Hepatocyte (in vitro differentiated cells): ENCODE measurements at regions not wholly inside any gene's neighbourhood (a gene's known extent, or its start where the extent isn't known, plus 50 kb on each side); places are given as distances from the start of the nearest gene placed in this dataset.

ENCODE experiments used
- DNase-seq: peaks from one replicate; pipeline ENCODE4 v3.0.0-alpha.2; 2016; ENCODE audit warnings: low spot score
- H2AFZ ChIP-seq: fragments of 200-600 bp; sonication (generic); 2 replicates; pipeline ENCODE4 v1.6.0; 2016; ENCODE audit warnings: antibody characterized with exemption, mild to moderate bottlenecking
- H3K27ac ChIP-seq: fragments of 200-600 bp; sonication (generic); 2 replicates; pipeline ENCODE4 v1.5.1; 2016; ENCODE audit warnings: mild to moderate bottlenecking
- H3K27me3 ChIP-seq: fragments of 200-600 bp; sonication (generic); 2 replicates; pipeline ENCODE4 v1.6.1; 2016
- H3K36me3 ChIP-seq: fragments of 200-600 bp; sonication (generic); replicated peaks from 2 replicates; pipeline ENCODE4 v1.5.1; 2016; ENCODE audit warnings: low read depth; ENCODE audit not compliant: insufficient read depth
- H3K4me1 ChIP-seq: fragments of 200-600 bp; sonication (generic); 2 replicates; pipeline ENCODE4 v1.5.1; 2016; ENCODE audit warnings: mild to moderate bottlenecking, moderate library complexity; ENCODE audit not compliant: insufficient read depth
- H3K4me2 ChIP-seq: fragments of 200-600 bp; sonication (generic); 2 replicates; pipeline ENCODE4 v1.6.0; 2016
- H3K4me3 ChIP-seq: fragments of 200-600 bp; sonication (generic); 2 replicates; pipeline ENCODE4 v1.5.1; 2016; ENCODE audit warnings: mild to moderate bottlenecking
- H3K79me2 ChIP-seq: fragments of 200-600 bp; sonication (generic); 2 replicates; pipeline ENCODE4 v1.6.0; 2017; ENCODE audit warnings: mild to moderate bottlenecking
- H3K9me2 ChIP-seq: fragments of 200-600 bp; sonication (generic); replicated peaks from 2 replicates; pipeline ENCODE4 v1.6.0; 2017; ENCODE audit warnings: mild to moderate bottlenecking; ENCODE audit not compliant: insufficient read depth
- H3K9me3 ChIP-seq: fragments of 200-600 bp; sonication (generic); 2 replicates; pipeline ENCODE4 v1.5.1; 2016; ENCODE audit warnings: low read depth, mild to moderate bottlenecking
- H4K20me1 ChIP-seq: fragments of 200-600 bp; sonication (generic); 2 replicates; pipeline ENCODE4 v1.6.0; 2016; ENCODE audit warnings: mild to moderate bottlenecking; ENCODE audit not compliant: insufficient read depth, poor library complexity, severe bottlenecking
- CTCF ChIP-seq: fragments of 200-600 bp; sonication (generic); IDR thresholded peaks from 2 replicates; pipeline ENCODE4 v1.5.1; 2016; ENCODE audit warnings: antibody characterized with exemption, mild to moderate bottlenecking; ENCODE audit not compliant: poor library complexity
- EZH2 ChIP-seq: fragments of 200-600 bp; sonication (generic); IDR thresholded peaks from 2 replicates; pipeline ENCODE4 v1.6.1; 2016; ENCODE audit warnings: antibody characterized with exemption, mild to moderate bottlenecking, borderline replicate concordance
- EZH2phosphoT487 ChIP-seq: fragments of 200-600 bp; sonication (generic); IDR thresholded peaks from one replicate; pipeline ENCODE4 v1.6.1; 2018; ENCODE audit warnings: antibody characterized with exemption, mild to moderate bottlenecking, low read depth, moderate library complexity; ENCODE audit not compliant: unreplicated experiment, severe bottlenecking
- WGBS: methylation state at CpG from one replicate; pipeline ENCODE4 v1.1.6; 2016; ENCODE audit warnings: low lambda C conversion rate; ENCODE audit errors: missing lambda C conversion rate; 5-methylcytosine and 5-hydroxymethylcytosine counted together

GRCh38 chr6:27026361-27026760 lies 221.1 kb upstream of the PRSS16 start:
- Histone ChIP-seq H3K4me1 (no peaks in the 10 kb centered on the region), H3K9me2 (no peaks in the 10 kb centered on the region), H3K79me2 (no peaks in the 10 kb centered on the region), H4K20me1 (no peaks in the 10 kb centered on the region), H3K4me3 (no peak overlapping the region), H2AFZ (no peak overlapping the region), H3K9me3 (no peaks in the 10 kb centered on the region), H3K36me3 (no peaks in the 10 kb centered on the region), H3K27me3 (no peaks in the 10 kb centered on the region), H3K4me2 (no peak overlapping the region), H3K27ac (no peak overlapping the region)
- DNase-seq: no peak
- TF ChIP-seq EZH2phosphoT487: no peak
- TF ChIP-seq EZH2: no peak
- no peak for TF ChIP-seq CTCF
- 84% methylated on average over 1 of the region's 1 CpG for WGBS

- Histone ChIP-seq H3K9me2 (no peaks in the 10 kb centered on the region), H3K4me2 (no peak overlapping the region), H2AFZ (no peak overlapping the region), H3K27ac (no peak overlapping the region), H3K36me3 (no peaks in the 10 kb centered on the region), H4K20me1 (no peaks in the 10 kb centered on the region), H3K79me2 (no peaks in the 10 kb centered on the region), H3K9me3 (no peaks in the 10 kb centered on the region), H3K4me3 (no peak overlapping the region), H3K4me1 (no peaks in the 10 kb centered on the region), H3K27me3 (no peaks in the 10 kb centered on the region)
- DNase-seq: no peak
- WGBS: 96% methylated on average over 1 of the region's 1 CpG
- no peak for TF ChIP-seq EZH2
- TF ChIP-seq EZH2phosphoT487: no peak
- no peak for TF ChIP-seq CTCF
These were observed 216.2 kb upstream of the PRSS16 start for GRCh38 chr6:27031302-27031701.

- TF ChIP-seq EZH2phosphoT487: no peak
- TF ChIP-seq CTCF: no peak
- TF ChIP-seq EZH2: no peak
- Histone ChIP-seq H3K4me1 (no peaks in the 10 kb centered on the region), H3K27ac (no peak overlapping the region), H2AFZ (no peak overlapping the region), H3K27me3 (no peaks in the 10 kb centered on the region), H3K4me3 (no peak overlapping the region), H3K9me3 (no peaks in the 10 kb centered on the region), H3K36me3 (no peaks in the 10 kb centered on the region), H3K79me2 (no peaks in the 10 kb centered on the region), H4K20me1 (no peaks in the 10 kb centered on the region), H3K4me2 (no peak overlapping the region), H3K9me2 (no peaks in the 10 kb centered on the region)
- DNase-seq: no peak
These were observed 209.0 kb upstream of the PRSS16 start for GRCh38 chr6:27038498-27038897.

GRCh38 chr6:27040244-27041042 lies 207.1 kb upstream of the PRSS16 start:
- 66% methylated on average over 7 of the region's 7 CpGs for WGBS
- Histone ChIP-seq H3K9me3 (no peaks in the 10 kb centered on the region), H3K4me1 (no peaks in the 10 kb centered on the region), H3K4me2 (no peak overlapping the region), H3K27me3 (no peaks in the 10 kb centered on the region), H2AFZ (no peak overlapping the region), H3K79me2 (no peaks in the 10 kb centered on the region), H4K20me1 (no peaks in the 10 kb centered on the region), H3K27ac (peak overlapping the region; percentile 44), H3K4me3 (no peak overlapping the region), H3K9me2 (no peaks in the 10 kb centered on the region), H3K36me3 (no peaks in the 10 kb centered on the region)
- TF ChIP-seq EZH2phosphoT487 (no peak), EZH2 (no peak), CTCF (no peak)
- no peak for DNase-seq
